ENCODE measurements at regions not wholly inside any gene's neighbourhood (a gene's known extent, or its start where the extent isn't known, plus 50 kb on each side); places are given as distances from the start of the nearest gene placed in this dataset.

DNA sequence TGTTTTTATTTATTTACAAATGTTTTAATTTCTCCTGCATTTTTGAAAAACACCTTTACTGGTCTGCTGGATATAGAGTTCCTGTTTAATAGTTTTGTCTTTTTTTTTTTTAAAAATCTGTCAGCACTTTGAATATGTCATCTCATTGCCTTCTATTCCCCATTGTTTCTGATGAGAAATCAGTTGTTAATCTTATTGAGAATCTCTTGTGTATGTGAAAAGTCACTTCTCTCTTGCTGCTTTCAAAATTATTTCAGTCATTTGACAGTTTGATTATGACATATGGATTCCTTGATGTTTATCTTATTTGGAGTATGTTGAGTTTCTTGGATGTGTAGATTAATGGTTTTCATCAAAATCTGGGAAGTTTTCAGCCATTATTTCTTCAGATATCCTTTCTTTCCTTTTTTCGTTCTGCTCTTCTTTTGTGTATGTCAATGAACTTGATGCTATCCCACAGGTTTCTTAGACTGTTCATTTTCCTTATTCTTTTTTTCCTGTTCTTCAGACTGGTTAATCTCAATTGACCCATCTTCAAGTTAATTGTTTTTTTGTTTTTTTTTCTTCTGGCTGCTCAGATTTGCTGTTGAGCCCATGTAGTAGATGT lies 51.2 kb upstream of the CCDC190 start:
- DNase-seq: no peak
- Histone ChIP-seq H3K27me3 (no peaks in the 10 kb centered on the region), H3K4me3 (no peak overlapping the region), H3K9me3 (peaks cover 37% of the 10 kb centered on the region), H3K36me3 (no peaks in the 10 kb centered on the region)
